ENCODE measurements at regions not wholly inside any gene's neighbourhood (a gene's known extent, or its start where the extent isn't known, plus 50 kb on each side); places are given as distances from the start of the nearest gene placed in this dataset.

DNA sequence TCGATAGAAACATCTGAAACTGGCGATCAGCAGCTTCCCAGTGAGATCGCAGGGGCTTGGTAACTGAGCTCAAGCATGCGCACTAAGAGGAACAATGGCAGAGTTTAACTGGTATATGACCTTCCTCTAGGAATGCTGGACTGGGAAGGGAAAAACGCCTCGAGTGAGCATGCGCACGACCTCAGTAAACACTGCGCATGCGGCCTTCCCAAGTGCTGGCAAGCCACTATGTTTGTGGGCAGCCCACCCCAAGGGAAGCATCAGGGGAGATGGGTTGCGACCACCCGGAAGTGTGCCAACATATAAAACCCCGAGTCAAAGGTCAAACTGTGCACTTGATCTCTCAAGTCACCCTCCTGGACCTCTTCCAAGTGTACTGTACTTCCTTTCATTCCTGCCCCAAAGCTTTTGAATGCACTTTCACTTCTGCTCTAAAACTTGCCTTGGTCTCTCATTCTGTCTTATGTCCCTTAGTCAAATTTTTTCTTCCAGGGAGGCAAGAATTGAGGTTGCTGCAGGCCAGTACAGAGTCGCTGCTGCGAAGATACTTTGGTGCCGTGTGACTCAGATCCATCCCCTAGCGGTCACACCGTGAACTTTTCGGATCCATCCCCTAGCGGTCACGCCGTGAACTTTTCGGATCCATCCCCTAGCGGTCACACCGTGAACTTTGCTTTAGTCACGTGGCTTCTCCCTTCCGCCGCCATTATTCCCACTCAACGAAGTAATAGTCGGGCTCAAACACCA is 243.3 kb downstream of the FAM43A start:
- Mint-ChIP-seq H3K4me1 (ENCODE audit: low read depth) (no peaks in the 10 kb centered on the region), H3K9me3 (no peaks in the 10 kb centered on the region), H3K36me3 (ENCODE audit: insufficient read depth in 2 of 2) (peaks cover 0 to 2% of the 10 kb centered on the region in 2 donors), H3K27ac (no peak overlapping the region), H3K27me3 (ENCODE audit: low read depth) (peaks cover 29% of the 10 kb centered on the region), H3K4me3 (no peak overlapping the region)
- DNase-seq (no peak), ATAC-seq (replicated peaks in 1 of 2) (no peak)

DNA sequence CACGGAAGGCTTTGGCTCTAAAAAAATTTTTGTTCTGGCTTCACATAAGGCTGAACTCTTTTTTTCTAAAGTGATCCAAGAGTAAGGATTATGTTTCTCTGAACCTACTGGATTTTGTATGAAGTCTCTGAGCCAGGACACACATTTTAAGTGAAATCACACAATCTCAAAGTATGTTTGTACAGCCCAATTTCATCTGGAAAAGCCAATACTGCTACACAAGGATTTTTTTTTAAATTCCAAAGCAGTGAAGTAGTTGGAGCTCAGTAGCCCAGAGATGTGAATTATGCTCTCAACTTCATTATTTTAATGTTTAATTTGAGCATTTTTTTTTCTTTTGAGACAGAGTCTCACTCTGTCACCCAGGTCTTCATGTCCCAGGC is 243.9 kb downstream of the FAM43A start:
- Mint-ChIP-seq H3K27me3 (ENCODE audit: low read depth) (peaks cover 24% of the 10 kb centered on the region), H3K9me3 (no peaks in the 10 kb centered on the region), H3K36me3 (ENCODE audit: insufficient read depth in 2 of 2) (peaks cover 0 to 2% of the 10 kb centered on the region in 2 donors), H3K27ac (no peak overlapping the region), H3K4me3 (no peak overlapping the region), H3K4me1 (ENCODE audit: low read depth) (no peaks in the 10 kb centered on the region)
- ATAC-seq (replicated peaks in 1 of 2) (no peak), DNase-seq (no peak)

DNA sequence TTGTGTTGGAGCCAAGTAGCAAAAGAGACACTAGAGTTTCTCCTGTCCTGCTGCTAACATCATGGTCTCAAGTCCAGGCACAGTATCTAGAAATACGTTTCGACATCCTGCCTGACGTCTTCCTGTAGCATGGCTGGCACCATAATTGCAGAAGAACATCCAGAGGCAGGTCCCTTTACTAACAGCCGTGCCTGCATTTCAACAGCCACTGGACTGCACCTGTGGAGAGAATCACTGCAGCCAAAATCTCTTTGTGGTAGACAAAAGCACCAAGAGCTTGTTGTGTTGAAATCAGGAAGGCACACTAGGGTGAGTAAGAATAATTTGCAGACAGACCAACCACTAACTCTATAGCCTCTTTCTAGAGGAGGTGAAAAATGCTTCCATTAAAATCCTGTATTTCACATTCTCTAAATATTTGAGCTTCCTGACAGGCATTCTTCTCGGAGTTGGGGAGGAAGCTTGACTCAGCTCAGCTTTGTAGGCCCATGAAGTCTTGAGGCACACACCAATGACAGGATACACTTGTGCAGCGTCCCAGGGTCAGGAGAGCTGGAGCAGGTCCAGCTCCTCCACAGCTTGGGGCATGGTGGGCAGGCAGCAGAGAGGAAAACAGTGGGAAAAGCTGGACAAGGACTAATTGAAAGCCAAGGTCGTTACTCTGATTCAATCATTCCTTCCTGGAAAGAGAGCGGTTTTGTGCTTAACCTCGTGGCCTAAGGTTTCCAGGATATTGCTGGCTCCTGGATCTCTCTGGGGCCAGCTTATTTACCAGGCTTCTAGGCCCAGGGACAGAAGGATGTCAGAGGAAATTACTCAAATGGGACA is 244.9 kb downstream of the FAM43A start:
- H3K4me3 Mint-ChIP-seq: no peak overlapping the region

DNA sequence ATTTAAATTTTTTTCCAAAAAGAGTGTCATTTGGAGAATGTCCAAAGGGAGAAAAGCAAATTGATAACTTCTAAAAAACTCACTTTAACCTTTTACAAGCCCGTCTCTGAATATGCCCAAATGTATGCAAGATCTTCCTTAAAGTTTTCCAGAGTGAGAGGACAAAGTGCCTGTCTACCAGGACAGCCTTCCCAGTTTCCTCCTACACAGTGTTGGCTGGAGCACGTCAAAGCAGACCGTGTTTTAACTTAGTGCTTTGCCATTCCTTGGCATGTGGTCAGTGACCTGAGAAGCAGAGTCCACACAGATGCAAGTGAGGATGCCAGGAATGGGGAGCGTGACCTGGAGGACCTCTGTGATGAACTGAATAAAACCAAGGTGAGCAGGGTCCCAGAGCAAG is 245.7 kb downstream of the FAM43A start:
- no peaks in the 10 kb centered on the region for H3K9me3 Mint-ChIP-seq
- H3K36me3 Mint-ChIP-seq (ENCODE audit: insufficient read depth in 2 of 2): peaks cover 0 to 2% of the 10 kb centered on the region in 2 donors
- H3K4me3 Mint-ChIP-seq: no peak overlapping the region
- ATAC-seq (replicated peaks in 1 of 2) (no peak), DNase-seq (no peak)
- H3K4me1 Mint-ChIP-seq (ENCODE audit: low read depth): no peaks in the 10 kb centered on the region
- no peak overlapping the region for H3K27ac Mint-ChIP-seq
- peaks cover 19% of the 10 kb centered on the region for H3K27me3 Mint-ChIP-seq (ENCODE audit: low read depth)

More for the DNA sequence above, 244.9 kb downstream of the FAM43A start:
- Mint-ChIP-seq H3K4me1 (ENCODE audit: low read depth) (no peaks in the 10 kb centered on the region), H3K27ac (no peak overlapping the region), H3K27me3 (ENCODE audit: low read depth) (peaks cover 19% of the 10 kb centered on the region), H3K9me3 (no peaks in the 10 kb centered on the region), H3K36me3 (ENCODE audit: insufficient read depth in 2 of 2) (peaks cover 0 to 2% of the 10 kb centered on the region in 2 donors)
- DNase-seq (no peak), ATAC-seq (replicated peaks in 1 of 2) (no peak)

DNA sequence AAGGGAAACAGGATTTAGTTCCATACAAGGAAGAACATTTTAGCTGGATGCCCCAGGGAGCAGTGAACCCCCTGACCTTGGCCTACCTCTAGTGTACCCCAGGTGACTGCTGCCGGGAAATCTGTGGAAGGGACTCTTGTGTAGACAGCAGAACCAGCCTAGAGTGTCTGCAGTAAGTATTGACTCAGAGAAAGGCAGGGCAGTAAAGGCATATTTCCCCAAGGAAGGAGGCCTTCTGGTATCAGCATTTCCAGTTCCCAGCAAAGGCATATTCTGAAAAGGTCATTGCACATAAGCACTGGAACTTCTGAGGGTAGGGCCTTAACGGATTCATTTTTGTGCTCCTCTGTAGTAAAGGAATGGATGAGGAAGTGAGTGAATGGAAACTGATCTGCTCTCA is 246.2 kb downstream of the FAM43A start:
- ATAC-seq (replicated peaks in 1 of 2) (no peak), DNase-seq (no peak)
- Mint-ChIP-seq H3K4me1 (ENCODE audit: low read depth) (no peaks in the 10 kb centered on the region), H3K27ac (no peak overlapping the region), H3K9me3 (no peaks in the 10 kb centered on the region), H3K4me3 (no peak overlapping the region), H3K36me3 (ENCODE audit: insufficient read depth in 2 of 2) (peaks cover 0 to 2% of the 10 kb centered on the region in 2 donors), H3K27me3 (ENCODE audit: low read depth) (peaks cover 19% of the 10 kb centered on the region)

DNA sequence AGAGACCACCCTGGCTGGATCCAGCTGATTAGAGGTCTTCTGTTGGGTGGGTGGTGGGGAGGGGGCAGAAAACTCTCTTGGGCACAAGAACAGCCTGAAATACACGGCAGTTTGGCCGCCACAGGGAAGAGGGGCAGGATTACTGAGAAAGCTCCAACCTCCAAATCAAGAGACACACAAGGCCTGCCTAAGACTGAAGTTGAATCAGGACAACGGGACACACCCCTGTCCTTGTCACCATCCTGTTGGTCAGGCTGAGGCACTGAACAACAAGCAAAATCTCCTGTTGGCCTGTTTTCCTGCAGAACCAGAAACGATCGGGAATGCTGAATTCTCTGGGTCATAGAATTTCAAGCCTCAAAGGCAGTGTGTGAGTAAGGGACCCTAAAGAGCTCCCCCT is 247.8 kb downstream of the FAM43A start:
- no peak for DNase-seq
- no peaks in the 10 kb centered on the region for H3K4me1 Mint-ChIP-seq (ENCODE audit: low read depth)
- ATAC-seq (replicated peaks in 1 of 2): no peak
- H3K9me3 Mint-ChIP-seq: no peaks in the 10 kb centered on the region
- H3K36me3 Mint-ChIP-seq (ENCODE audit: insufficient read depth in 2 of 2): peaks cover 0 to 2% of the 10 kb centered on the region in 2 donors
- H3K4me3 Mint-ChIP-seq: no peak overlapping the region
- no peak overlapping the region for H3K27ac Mint-ChIP-seq
- peaks cover 13% of the 10 kb centered on the region for H3K27me3 Mint-ChIP-seq (ENCODE audit: low read depth)

DNA sequence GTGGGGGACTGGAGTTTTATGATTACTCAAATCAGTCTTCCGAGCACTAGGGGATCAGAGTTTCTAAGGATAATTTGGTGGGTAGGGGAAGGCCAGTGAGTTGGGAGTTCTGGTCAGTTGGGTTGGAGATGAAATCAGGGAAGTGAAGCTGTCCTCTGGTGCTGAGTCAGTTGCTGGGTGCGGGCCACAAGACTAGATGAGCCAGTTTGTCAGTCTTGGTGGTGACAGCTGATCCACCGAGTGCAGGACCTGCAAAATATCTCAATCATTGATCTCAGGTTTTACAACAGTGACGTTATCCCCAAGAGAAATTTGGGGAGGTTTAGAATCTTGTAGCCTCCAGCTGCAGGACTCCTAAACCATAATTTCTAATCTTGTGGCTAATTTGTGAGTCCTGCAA is 249.4 kb downstream of the FAM43A start:
- Mint-ChIP-seq H3K27me3 (ENCODE audit: low read depth) (peaks cover 12% of the 10 kb centered on the region), H3K4me3 (no peak overlapping the region), H3K4me1 (ENCODE audit: low read depth) (no peaks in the 10 kb centered on the region), H3K36me3 (ENCODE audit: insufficient read depth in 2 of 2) (peaks cover 0 to 2% of the 10 kb centered on the region in 2 donors), H3K27ac (no peak overlapping the region), H3K9me3 (no peaks in the 10 kb centered on the region)
- ATAC-seq (replicated peaks in 1 of 2): no peak
- no peak for DNase-seq

DNA sequence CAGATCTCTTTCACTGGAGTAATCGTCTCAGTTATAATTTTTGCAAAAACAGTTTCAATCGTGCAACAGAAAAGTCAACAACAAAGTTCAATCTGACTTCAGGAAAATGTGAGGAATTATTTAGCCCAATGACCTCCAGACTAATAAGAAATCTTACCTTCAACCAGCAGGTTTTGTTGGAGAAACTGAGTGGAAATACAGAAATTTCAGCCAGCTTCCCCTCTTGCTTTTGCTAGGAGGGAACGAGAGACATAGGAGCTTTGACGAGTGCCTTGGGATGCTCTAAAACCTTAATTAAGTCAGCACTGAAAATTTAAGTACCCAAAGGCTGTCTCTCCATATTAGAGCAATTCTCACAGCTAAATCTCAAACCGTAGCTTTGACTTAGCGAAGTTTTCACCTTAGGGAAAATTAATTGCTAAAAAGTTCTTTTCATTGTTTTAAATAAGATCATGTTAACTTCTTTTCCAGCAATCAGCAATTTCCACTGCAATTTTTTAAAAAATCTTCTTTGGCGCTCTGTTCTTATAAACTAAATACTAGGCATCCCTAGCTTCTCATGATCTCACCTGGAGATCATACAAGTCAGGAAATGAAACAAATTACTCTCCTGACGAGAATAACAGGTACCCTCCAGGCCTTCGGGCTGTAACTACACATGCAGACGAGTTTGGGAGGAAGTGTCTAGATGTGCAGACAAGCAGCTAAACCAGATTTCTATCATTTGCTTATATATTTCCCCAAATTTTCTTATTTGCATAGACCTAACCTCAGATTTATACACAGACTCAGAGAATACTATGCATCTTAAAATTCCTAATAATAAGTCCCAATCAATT is 250.2 kb downstream of the FAM43A start:
- no peak overlapping the region for H3K27ac Mint-ChIP-seq
- H3K4me3 Mint-ChIP-seq: no peak overlapping the region
- no peaks in the 10 kb centered on the region for H3K4me1 Mint-ChIP-seq (ENCODE audit: low read depth)
- peaks cover 0 to 2% of the 10 kb centered on the region in 2 donors for H3K36me3 Mint-ChIP-seq (ENCODE audit: insufficient read depth in 2 of 2)
- peaks cover 12% of the 10 kb centered on the region for H3K27me3 Mint-ChIP-seq (ENCODE audit: low read depth)
- DNase-seq (no peak), ATAC-seq (replicated peaks in 1 of 2) (no peak)
- H3K9me3 Mint-ChIP-seq: no peaks in the 10 kb centered on the region

DNA sequence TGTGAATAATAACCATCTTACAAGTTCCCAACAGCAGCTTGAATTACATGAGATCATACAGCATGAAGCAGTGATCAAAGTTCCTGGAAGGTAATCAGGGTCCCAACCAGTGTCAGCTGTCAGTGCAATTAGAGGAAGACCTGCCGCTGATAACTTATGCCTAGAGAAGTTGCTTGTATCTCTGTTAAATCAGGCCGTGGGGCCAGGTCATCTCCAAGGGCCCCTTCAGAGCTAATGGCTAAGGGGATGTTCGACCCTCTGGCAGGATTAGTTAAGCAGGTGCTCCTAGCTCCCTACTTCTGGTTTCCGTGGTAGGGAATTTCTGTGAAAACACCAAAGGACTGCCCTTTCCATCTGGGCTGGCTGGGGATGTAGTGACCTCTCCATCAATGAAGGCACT is 251.0 kb downstream of the FAM43A start:
- no peaks in the 10 kb centered on the region for H3K4me1 Mint-ChIP-seq (ENCODE audit: low read depth)
- H3K9me3 Mint-ChIP-seq: no peaks in the 10 kb centered on the region
- H3K27me3 Mint-ChIP-seq (ENCODE audit: low read depth): peaks cover 6% of the 10 kb centered on the region
- peaks cover 0 to 2% of the 10 kb centered on the region in 2 donors for H3K36me3 Mint-ChIP-seq (ENCODE audit: insufficient read depth in 2 of 2)
- ATAC-seq (replicated peaks in 1 of 2): no peak
- H3K27ac Mint-ChIP-seq: no peak overlapping the region
- no peak overlapping the region for H3K4me3 Mint-ChIP-seq
- DNase-seq: no peak

DNA sequence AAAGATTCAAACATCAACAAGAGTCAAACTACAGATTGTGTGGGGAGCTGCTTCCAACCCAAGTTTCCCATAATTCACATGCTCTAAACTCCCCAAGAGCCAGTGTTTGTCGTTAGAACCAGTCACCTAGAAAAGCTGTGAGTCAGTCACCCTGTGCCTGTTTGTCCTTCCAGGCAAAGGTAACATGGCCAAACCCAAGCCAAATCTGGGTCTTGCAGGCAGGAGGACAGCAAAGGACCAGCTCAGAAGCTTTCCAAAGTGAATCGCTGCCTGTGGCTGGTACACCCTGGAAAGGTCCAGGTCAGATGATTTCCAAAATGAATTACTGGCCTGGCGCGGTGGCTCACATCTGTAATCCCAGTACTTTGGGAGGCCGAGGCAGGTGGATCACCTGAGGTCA is 251.5 kb downstream of the FAM43A start:
- no peaks in the 10 kb centered on the region for H3K9me3 Mint-ChIP-seq
- ATAC-seq (replicated peaks in 1 of 2) (no peak), DNase-seq (no peak)
- H3K27ac Mint-ChIP-seq: no peak overlapping the region
- peaks cover 6% of the 10 kb centered on the region for H3K27me3 Mint-ChIP-seq (ENCODE audit: low read depth)
- no peaks in the 10 kb centered on the region for H3K4me1 Mint-ChIP-seq (ENCODE audit: low read depth)
- H3K4me3 Mint-ChIP-seq: no peak overlapping the region
- peaks cover 0 to under 1% of the 10 kb centered on the region in 2 donors for H3K36me3 Mint-ChIP-seq (ENCODE audit: insufficient read depth in 2 of 2)

DNA sequence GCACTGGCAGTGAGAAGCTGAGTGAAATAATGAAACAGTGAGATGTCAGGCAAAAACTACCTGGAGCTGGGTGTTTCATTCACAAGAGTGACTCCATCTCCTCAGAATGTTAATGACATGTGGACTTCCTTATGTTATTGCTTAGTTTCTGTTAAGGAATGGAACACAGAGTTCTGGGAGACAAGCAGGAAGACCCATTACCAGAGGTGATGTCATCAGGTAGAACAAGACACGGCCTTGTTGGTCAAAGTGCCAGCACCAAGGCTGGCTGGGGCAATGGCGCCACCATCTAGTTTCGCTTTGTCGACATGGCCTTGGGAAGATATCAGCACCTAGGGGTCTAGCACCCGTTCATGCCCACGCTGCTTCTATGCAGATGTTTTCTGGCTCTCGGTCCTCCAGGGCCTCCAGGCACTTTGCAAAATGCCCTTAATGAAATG is 252.2 kb downstream of the FAM43A start:
- Mint-ChIP-seq H3K4me1 (ENCODE audit: low read depth) (no peaks in the 10 kb centered on the region), H3K27me3 (ENCODE audit: low read depth) (peaks cover 6% of the 10 kb centered on the region), H3K4me3 (no peak overlapping the region), H3K36me3 (ENCODE audit: insufficient read depth in 2 of 2) (no peaks in the 10 kb centered on the region), H3K9me3 (no peaks in the 10 kb centered on the region), H3K27ac (no peak overlapping the region)
- ATAC-seq (replicated peaks in 1 of 2) (no peak), DNase-seq (no peak)

DNA sequence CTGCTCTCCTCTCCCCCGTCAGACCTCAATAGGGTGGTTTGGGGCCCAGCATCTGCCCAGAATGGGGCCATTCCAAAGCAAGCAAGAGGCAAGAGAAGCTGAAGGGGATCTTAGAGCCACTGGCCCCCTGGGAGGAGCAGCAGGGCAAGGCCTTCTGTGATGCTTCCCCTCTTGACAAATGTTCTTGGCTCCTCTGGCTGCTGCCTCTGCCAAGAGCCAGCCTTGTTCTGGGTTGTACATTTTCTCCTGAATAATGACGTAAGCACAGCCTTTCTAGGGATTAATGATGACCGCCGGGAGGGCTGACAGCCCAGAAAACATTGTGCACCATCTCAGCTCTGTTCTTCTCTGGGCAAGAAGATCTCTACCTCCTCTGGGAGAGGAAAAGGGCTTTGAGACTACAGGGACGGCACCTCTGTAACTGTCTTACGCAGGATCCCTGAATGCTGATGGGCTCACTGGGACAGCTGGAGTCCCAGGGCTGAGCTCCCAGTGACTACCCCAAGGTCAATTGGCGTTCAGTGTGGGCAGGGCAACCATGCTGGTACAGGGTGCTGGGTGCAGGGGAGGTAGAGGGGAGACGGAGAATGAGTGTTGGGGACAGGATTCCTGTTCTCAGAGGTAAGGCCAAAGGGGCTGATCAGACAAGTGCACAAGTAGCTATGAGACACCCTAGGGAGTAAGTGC is 253.3 kb downstream of the FAM43A start:
- no peak for DNase-seq
- H3K36me3 Mint-ChIP-seq (ENCODE audit: insufficient read depth in 2 of 2): no peaks in the 10 kb centered on the region

More for the DNA sequence above, 253.3 kb downstream of the FAM43A start:
- Mint-ChIP-seq H3K4me1 (ENCODE audit: low read depth) (no peaks in the 10 kb centered on the region), H3K27me3 (ENCODE audit: low read depth) (peaks cover 6% of the 10 kb centered on the region), H3K27ac (no peak overlapping the region), H3K9me3 (no peaks in the 10 kb centered on the region), H3K4me3 (no peak overlapping the region)
- no peak for ATAC-seq (replicated peaks in 1 of 2)

Measured in activated T-cell treated with anti-CD3 and anti-CD28 coated beads, Interleukin-2, amount 50 U/mL, for 72 hours (primary cell).